HG03066 (cell line): ENCODE measurements at regions not wholly inside any gene's neighbourhood (a gene's known extent, or its start where the extent isn't known, plus 50 kb on each side); places are given as distances from the start of the nearest gene placed in this dataset.
"Not testable (repeated sequence)": the region's sequence is repeated elsewhere in the genome, so short reads cannot be mapped to it uniquely, and the experiment has no call there.

Experiments
- ATAC-seq: cut with Tn5 transposase; IDR thresholded peaks from one replicate; pipeline ENCODE4 v1.9.1; 2021; ENCODE audit warnings: low read depth; ENCODE audit not compliant: unreplicated experiment

GRCh38 chr6:11486959-11487358, 50.6 kb upstream of the TMEM170B start:
- ATAC-seq, result no peak

GRCh38 chr6:11486486-11486885, 51.1 kb upstream of the TMEM170B start:
- no peak for ATAC-seq

DNA sequence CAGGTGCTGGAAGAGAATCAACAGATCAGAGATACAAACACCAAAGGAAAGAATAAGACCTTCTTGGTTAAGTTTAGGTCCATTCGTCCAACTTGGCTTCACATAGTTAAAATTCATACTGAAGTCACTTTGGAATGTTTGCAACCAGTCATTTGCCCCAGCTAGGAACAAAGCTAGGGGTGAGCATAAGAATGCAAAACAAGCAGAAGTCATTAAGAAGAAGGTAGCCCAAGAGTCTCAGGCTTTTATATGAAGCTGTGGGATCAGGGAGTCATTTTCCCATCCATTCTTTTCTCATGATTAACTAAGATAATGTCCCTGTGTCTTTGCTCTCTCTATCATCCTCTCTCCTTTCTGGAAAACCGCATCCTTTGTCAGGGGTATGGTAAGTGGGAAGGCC, 51.5 kb upstream of the TMEM170B start:
- ATAC-seq, result no peak

- no peak for ATAC-seq
Measured at GRCh38 chr6:11485271-11485670, 52.3 kb upstream of the TMEM170B start.

- no peak for ATAC-seq
Measured at GRCh38 chr6:11484441-11484840, 53.1 kb upstream of the TMEM170B start.

DNA sequence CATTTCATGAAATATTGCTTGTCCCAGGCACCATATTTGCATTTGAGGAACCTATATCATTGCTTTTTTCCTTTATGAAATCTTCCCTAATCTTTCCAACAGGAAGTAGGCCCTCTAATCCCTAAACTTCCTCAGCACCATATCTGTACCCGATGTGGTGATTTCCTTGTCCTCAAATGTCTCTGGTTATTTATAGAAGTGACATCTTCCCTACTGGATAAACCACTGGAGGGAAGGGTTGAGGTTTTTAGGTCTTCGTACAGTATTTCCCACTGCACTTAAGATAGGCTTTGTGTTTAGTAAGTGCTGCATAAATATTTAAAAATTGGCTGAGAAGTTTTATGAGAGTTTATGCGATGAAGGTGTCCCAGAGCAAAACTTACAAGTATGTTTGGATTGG, 54.9 kb upstream of the TMEM170B start:
- no peak for ATAC-seq

DNA sequence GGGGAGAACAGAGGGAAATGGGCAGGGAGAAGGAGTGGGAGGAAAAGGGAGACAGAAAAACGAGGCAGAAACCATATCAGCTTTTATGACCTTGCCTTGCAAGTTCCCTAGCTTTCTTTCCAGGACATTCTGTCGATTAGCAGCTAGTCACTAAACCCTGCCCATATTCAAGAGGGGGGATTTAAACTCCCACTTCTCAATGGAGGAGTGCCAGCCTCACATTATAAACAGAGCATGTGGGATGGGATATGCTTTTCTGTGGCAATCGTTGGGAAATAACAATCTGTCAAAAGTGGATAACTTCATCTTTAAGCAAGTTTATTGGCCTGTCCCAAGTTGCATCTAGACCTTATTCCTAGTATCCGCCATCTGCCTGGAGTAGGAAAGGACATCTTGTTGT, 57.0 kb upstream of the TMEM170B start:
- no peak for ATAC-seq

- no peak for ATAC-seq
Measured at GRCh38 chr6:11479296-11479695, 58.3 kb upstream of the TMEM170B start.

GRCh38 chr6:11478586-11478985, 59.0 kb upstream of the TMEM170B start:
- ATAC-seq, result no peak

DNA sequence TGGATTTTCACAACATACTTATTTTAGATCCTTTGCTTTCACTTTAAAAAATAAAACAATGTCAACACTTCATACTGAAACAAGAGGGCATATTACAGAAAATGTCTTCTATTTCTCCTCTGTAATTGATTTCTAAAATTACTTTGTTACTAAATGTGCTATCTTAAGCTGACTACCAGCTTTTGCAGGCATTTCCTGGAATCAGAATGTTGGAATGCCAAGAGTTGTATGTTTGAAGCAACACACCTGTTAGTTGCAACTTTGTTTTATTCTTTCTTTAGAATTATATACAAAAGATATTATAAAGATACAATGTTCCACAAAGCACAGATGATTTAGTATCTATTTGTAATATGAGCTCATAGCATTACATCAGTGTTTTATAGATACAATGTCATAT, 62.5 kb upstream of the TMEM170B start:
- no peak for ATAC-seq

DNA sequence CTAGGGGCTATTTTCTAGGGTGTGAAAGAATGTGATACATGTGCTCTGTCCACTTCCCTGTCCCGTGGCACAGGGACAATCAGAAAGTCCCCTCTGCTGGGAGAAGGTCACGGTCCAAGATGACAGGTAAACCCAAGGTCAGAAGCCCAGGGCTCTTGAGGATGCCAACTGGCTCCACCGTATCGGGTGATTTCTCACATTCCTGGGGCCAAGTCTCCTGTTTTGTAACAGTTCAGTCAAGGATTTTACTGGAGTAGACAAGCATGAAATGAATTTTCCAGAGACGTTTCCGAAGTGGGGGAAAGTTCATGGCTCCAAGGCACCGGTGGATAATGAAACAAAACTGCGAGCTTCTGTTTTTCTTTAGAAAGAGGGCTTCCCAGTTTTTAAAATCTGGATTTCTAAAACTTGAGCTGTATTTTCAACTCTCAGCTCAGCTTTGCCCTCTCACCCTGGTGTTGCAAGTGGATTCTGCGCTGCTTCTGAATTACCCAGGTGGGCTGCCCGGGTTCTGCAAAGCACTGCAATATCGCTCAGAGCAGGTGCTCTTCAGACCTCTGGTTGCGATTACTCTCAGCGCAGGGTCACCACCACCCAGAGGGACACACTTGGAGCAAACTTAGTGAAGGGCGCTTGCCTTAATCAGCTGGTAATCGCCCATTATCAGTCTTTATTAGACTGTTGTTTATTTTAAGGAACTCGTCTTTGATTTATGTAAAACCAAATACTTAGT, 64.4 kb upstream of the TMEM170B start:
- ATAC-seq, result no peak

GRCh38 chr6:11471261-11471660, 66.3 kb upstream of the TMEM170B start:
- no peak for ATAC-seq

DNA sequence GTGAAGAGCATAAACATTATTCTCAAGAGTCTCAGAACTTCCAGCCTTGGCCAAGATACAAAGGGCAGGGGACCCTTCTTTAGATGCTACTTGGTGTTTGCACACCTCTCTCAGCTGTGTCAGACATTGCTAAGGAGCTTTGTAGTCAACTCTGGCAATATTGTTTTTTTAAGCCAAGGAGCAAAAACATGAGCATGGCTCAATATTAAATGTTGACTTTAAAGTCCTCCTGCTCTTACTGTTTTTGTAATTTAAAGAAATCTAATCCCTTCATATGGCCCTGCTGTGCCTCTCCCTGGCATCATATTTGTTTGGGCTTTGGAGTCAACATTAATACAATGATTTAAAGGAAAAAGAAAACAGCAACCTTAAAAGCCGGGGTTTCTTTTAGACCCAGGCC, 67.9 kb upstream of the TMEM170B start:
- ATAC-seq, result no peak

- not testable (repeated sequence) for ATAC-seq
Measured at GRCh38 chr6:11468271-11468670, 69.3 kb upstream of the TMEM170B start.

- ATAC-seq, result no peak
Measured at GRCh38 chr6:11467364-11467763, 70.2 kb upstream of the TMEM170B start.

DNA sequence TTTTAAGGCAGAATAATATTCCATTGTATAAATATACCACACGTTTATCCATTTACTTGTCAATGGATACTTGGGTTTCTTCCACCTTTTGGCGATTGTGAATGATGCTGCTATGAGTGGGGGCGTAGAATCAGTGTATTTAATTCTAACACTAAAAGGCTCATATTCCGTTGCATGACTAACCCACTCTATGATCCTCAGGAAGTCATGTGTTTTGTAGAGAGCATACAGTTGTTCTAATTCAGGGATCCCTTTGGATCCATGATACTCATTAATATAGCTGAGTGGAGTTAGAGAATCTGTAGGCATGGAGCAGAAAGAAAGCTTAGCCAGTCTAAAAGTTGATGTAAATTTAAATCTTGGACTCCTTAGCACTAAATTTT, 74.2 kb upstream of the TMEM170B start:
- no peak for ATAC-seq

GRCh38 chr6:11462742-11463397, 74.7 kb upstream of the TMEM170B start:
- no peak for ATAC-seq

DNA sequence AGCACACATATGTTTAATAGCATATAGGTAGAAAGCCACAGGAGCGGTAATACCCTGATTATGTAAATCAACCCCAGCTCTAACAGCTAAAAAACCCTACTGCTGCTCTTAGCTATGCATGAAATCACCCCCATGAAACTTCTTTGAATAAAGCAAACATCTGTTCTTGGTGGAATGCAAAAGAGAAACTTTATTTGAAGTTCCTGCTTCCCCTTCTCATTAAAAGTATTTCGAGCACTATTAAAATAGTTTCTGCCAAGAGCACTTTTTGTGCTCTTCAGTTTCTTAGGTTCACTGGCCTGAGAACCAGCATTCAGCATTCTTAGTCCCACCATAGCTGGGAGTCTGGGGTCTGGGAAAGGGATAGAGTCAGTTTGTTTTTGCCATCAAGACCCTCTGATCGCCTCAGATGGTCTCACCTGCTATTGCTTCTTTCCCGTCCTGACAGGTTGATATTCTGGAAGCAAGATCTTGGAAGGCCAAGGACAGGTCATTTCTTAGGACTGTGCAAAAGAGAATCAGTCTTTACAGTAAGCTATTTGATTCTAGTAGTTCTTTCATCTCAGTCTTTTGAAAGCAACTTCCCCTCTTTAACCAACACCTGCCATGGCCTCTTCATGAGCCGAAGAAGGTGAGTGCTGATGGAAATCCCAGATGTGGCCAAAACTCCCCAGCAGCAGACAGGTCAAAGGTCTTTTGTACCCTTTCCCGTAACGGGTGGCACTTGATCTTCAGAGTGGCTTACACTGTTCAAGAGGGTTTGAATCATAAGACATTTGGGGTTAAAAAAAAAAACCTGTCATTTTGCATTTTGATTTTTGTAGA, 76.5 kb upstream of the TMEM170B start:
- peak; percentile 76 for ATAC-seq

GRCh38 chr6:11460001-11460668, 77.4 kb upstream of the TMEM170B start:
- peak; percentile 35 for ATAC-seq

GRCh38 chr6:11459079-11459610, 78.4 kb upstream of the TMEM170B start:
- ATAC-seq, result peak; percentile 40

- ATAC-seq, result no peak
Measured at GRCh38 chr6:11458509-11458908, 79.0 kb upstream of the TMEM170B start.
